Daoy (cell line): ENCODE measurements at regions not wholly inside any gene's neighbourhood (a gene's known extent, or its start where the extent isn't known, plus 50 kb on each side); places are given as distances from the start of the nearest gene placed in this dataset.

ENCODE experiments used
- DNase-seq: peaks from one replicate; pipeline ENCODE4 v3.0.0-alpha.2; 2015; ENCODE audit warnings: low read depth

DNA sequence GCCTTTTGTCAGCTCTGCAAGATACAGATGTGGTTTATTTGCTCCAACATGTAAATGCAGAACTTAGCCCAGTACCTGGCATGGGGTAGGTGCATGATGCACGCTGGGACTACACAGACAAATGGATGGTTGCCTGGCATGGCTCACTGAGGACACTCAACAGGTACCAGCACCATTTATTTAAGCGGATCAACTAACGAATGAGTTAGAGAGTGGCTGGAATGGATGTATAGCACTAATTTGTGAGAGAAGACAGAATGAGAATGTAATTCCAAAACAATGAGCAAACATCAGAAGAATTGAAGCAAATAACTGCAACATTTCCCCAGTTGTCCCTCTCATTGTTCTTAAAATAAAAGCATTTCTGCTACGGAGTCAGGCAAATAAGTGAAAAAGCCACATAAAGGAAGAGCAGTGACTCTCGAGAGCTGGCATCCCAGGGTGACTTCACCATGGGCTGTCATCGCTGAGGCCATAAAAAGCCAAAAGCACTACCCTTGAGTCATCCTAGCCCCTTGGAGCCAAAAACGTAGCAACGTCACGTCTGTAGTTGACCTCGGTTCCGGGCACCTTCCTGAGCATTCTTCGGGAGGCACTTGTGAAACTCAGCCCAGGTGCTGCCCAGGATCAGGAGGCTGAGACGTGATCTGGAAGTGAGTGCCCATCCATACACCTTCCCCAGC, 290.3 kb downstream of the NSG2 start:
- DNase-seq = peak; percentile 91

DNA sequence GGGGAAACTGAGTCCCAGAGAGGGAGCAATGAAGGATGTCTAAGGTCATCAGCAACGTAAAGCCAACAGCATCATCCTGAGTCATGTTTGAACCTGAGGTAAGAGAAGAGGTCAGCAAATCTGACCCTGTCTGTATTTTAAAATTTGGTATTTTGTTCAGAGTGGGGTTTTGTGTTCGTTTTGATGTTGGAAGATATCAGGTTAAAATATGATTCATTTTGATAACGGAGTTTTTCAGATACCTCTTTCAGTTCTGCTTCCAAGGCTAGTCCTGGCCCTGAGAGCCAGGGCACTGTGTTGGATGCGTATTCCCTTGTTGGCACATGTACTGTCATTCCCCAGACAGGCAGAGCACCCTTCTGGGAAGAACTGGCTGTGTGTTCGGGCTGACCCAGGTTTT, 291.0 kb downstream of the NSG2 start:
- DNase-seq = no peak

DNA sequence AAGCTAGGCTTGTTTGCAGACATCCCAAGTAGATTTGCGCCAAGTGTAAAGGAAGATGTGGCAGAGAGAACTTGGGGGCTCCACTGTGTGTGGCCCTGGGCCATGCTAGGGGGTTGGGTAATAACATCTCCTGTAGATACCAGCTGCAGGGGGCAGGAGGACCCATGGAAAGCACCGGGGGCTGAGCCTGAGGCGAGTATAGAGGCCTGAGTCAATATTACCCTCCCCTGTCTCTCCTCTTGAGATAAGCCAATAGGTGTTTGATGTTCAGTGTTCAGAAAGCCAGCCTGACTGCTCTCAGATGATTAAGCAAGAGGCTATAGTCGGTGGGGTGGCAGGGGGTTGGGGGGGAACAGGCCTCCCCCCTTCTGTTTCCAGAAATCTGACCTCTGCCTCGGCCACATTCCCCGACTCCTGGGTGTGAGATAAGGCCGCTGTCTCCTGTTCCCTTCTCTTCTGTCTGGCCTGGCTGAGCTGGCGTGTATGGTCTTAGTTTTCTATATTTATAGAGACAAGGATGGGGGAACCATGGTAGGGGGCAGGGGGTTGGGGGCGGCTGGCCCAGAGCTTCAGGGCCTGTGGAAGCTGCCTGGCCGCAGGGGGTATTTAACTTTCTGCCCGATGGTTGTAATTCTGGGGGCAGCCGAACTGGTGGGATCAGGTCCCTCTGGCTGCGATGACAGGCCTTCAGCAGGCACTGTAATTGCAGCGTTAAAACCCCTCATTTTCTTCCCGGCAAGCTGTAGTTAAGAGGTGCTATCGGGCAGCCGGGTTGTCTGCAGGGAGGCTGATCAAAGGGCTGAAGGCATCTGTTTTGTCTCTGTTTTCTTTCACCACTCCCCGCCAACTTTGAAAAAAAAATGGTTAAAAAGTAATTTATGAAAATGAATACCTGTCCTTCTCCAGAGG, 292.0 kb downstream of the NSG2 start:
- peak; percentile 64 for DNase-seq

DNA sequence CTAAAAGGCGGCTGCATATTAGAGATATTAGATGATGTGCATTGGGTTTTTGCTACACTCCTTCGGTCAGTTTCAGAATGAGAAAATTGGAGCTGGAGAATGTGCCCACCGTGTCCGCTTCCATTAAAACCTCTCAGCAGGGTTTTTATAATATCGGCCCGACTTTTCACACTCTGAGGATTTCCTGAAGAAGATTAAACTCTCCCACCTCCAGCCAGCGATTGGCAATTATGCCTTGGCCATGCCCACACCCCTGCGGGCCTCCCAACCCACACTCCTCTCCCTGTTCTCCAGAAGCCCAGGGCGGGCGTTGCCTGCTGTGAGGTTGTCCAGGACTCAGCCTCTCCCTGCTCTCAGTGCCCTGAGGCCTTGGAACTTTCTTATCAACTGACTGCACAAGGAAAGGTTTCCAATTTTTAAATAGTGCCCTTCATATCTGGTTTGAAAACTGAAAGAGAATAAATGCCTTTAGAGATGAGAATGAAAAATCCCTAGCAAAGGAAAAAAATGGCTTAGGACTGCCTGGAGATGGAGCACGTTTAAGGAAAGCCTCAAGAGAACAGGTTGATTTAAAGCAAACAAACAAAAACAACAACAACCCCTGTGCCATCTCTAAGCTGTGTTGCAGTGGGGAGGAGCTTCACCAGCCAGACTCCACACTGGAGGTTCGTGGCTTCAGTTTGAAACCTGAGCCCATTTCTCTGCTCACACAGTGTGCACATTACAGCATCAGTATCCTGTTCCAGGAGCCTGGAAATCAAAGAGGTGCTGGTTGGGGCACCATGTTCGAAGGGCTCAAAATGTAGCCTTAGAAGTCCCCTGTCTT, 292.9 kb downstream of the NSG2 start:
- DNase-seq = peak; percentile 84

DNA sequence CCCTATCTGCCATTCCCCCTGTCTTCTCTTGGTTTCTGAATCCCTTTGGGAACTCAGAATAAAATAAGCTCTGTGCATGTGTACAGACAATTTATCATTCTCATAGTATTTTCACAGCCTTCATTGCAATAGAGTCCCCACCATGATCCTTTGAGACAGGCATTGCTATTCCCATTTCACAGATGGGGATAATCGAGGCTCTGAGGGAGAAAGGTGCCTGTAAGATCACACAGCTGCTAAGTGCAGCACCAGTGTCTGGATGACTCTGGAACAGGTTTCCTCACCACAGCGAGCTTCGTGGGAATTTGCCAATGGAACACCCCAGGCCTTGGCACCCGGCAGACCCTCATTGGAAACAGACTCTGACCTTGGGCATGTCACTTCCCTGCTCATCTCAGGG, 293.6 kb downstream of the NSG2 start:
- DNase-seq = no peak

DNA sequence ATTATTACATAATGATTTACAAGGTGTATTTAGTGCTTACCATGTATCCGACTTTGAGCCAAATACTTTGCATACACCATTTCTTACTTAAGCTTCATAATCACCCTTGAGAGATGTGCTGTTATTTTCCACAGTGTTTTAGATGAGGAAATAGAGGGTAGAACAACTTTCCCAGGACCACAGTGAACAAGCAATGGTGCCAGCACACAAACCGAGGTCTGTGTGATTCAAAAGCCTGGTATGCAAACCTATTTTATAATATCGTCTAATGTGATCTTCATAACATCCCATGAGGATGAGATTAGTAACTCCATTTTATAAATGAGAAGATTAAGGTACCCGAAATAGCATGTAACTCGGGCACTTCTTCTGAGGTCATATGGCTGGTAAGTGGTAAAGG, 294.7 kb downstream of the NSG2 start:
- peak; percentile 41 for DNase-seq

DNA sequence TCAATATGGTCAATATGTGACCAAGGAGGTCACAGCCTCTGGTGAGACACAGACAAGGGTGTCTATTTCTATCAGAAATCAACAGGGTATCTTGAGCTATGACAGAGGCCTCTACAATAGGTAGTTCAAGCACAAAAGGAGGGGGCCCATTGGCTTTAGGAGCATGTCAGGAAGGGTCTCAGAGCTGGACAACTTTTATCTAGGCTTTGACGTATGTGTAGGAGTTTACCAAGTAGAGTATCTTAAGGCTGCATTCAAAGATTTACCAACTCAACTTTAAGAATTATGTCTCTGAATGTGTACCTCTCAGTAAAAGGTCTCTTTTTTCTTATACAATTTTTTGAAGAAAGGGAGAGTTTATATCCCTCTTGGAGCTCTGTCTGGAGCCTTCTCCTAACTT, 297.2 kb downstream of the NSG2 start:
- no peak for DNase-seq

DNA sequence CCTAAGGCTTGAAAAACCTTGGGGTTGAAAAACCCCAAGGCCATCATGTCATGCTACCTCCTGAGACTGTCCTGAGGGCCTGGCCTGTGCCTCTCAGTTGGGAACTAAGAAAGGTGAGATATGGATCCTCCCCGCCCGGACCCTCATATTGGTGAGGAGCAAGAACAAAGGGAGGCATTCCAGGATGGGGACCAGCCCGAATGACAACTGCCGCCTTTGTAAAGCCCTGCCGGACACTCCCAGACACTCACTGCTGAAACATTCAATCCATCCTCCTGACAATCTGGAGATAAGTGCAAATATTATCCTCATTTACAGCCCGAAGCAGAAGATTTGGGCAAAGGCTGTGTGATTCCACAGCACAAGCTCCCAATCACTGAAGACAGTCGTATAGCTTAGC, 298.3 kb downstream of the NSG2 start:
- no peak for DNase-seq

DNA sequence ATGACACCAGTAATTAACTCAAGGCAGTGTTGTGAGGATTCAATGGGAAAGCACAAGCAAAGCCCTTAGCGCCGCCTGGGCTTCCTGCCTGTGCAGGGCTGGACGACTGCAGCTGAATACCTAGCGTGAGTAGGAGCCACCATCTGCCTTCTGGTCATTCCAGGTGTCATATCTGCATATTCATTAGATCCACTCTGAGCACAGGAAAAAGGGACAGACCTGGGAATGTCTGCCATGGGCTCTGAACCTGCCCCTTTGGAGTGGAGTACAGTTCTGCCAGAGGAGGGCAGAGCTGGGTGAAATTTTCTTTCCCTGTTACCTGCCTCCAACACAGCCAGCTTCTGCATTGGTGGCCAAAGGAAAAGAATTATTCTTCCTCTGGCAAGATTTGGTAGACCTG, 298.8 kb downstream of the NSG2 start:
- no peak for DNase-seq

DNA sequence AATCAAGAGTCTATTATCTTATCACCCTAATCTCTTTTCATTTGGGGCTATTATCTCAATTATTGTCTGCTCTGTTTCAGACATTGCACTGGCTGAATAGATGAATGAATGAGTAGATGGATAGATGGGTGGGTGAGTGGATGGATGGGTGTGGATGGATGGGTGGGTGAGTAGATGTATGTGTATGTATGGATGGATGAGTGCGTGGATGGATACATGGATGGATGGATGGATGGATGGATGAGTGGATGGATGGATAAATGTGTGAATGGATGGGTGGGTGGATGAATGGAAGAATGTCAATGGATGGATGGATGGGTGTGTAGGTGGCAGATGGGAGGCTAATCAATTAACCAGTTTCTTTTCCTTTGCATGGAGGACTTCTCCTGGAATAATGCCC, 301.7 kb downstream of the NSG2 start:
- no peak for DNase-seq

DNA sequence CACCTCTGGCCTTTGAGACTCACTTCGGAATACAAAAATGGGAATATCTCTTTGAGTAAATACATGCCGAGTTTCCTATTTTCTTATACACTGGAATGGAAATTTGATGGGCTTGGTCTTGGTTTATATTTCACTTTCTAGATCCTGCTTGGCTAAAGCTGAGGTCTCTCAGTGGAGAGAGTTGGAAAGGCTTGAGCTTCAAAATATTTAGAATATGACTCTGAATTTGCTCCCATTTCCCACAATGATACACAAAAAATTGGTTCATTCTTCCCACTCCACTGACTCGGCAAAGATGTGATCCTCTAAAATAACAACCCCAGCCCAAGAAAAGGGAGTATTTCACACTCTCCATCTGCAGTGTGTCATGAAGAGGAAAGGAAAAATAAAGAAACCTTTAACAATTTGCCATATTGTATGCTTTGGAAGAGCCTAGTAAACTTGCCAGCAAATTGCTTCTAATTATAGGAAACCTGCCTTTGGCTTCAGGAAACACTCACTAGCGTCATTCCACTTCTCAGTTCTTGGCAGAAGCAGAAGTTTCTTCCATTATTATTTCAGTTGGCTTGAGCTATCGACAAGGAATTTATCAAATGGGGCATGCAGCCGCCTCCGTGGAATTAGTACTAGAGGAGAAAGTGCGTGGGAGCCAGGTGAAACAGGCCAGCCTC, 302.9 kb downstream of the NSG2 start:
- DNase-seq = no peak

DNA sequence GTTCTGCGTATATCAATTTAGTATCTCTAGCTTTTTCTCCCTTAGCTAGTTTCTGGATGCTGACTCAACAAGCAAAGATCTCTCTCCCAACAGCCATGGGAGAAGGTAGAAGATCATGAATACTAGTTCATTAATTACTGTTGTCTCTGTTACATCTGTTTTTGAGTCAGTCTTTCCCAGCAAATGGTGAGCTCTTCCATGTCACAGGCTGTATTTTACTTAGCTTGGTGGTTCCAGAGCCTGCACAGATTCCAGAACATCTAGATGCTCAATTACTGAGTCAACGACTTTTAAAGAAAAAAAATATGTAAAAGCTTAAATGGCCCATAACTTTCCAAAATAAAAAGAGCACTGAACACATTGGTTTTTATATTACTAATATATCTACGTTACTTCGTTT, 307.2 kb downstream of the NSG2 start:
- DNase-seq = no peak

DNA sequence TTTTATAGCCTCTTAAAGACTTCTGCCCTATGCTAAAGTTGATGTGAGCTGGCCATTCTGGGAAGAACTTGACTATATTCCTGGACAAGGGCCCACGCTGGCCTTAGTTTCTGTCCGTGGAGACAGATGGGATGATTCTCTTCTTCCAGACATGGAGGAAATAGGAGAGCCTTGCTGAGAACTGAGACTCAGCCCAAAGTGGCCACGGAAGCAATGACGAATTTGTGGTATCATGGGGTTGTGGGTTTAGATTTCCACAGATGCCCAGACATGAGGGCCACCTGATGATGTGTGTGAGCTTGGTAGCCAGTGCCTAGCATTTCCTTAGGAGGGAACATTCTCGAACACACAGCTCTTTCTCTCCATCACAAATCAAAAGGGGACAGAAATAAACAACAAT, 309.1 kb downstream of the NSG2 start:
- peak; percentile 72 for DNase-seq

DNA sequence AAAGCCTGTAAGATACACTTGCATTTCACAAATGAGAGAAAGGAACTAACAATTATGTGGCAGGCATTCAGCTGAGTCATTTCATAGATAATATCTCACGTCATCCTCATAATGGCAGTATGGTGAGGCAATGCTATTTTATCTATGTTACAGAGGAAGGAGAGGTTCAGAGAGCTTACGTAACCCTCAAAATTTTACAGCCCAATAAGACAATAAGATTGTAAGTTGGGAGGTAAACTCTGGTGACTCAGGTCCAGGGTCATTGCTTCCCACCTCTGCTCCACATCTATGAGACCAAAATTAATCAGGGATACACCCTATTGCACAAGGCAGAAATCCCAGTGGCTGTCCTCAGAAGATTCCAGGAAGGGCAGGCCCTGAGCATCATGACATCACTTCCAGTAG, 309.7 kb downstream of the NSG2 start:
- peak; percentile 90 for DNase-seq

DNA sequence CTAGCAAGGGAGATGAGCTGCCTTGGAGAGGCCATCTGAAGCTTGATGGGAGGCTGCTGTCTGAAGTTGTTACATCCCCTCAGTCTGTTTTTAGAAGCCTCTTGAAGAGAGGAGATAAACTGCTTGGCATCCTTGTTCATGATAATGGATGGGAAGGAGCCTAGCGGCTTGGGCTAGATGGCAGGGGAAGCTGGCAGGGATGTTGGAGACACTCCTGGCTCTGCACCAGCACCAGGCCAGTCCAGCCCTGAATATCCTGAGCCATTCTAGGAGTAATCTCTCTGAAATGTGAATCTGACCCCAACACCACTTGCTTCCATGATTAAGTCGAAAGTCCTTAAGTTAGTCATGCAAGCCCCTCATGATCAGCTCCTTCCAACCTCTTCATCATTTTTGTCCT, 310.5 kb downstream of the NSG2 start:
- DNase-seq = no peak

DNA sequence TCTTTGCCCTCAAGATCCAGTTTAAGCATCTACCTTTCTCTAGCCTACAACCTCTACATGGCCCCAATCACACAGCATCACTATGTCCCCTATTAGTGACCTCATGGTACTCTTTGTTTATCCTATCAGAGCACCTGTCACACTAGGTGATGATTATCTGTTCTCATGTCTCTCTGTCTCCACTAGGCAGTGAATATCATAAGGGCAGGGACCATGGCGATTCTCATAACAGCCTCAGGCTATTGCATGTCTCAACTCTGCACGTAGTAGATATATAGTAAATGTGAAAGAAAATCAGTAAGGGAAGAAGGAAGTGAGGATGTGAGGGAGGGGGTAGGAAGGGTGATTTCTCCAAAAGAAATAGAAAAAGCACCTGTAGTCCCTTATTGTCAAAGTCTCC, 311.0 kb downstream of the NSG2 start:
- no peak for DNase-seq

DNA sequence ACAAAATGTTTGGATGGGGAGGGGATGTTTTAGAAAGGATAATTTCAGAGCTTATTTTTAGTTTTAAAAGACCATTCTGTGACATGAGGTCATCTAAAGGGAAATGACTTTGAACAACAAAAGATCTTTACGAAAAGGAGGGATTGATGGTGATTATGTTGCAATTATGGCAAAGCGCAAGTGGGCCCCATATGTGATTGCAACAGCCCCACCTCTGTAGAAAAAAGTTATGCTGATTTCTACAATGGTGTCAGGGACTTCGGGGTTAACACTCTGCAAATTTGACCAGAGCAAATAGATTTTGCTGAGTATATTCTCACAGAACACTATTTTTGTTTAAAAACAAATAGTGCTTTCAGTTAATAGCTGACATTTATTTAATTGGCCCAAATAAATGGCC, 312.8 kb downstream of the NSG2 start:
- DNase-seq = no peak

DNA sequence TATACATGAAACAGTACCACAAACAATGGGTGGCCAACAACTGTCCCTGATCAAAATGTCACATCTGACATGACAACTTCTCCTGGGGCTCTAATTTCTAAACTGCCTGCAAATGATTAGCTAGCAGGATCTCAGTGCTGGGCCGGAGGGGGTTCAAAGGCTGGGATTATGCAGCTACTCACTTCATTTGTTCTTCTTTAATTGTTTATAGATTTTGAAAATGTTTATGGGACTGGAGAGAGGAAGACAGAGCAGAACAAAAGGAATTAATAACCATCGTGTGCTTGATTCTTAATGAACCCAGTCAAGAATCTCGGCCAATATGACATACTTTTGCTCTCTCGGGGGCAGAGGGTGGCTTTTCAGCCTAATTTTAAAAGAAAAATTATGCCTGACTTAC, 313.6 kb downstream of the NSG2 start:
- no peak for DNase-seq

DNA sequence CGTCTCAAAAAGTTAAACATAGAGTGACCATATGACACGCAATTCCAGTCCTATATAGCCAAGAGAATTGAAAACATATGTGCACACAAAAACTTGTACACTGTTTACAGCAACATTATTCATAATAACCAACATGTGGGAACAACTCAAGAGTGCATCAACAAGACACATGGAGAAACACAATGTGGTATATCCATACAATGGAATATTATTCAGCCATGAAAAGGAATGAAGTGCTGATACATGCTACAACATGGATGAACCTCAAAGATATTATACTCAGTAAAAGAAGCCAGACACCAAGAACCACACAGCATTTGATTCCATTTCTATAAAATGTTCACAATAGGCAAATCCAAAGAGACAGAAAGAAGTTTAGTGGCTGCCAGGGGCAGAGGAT, 317.0 kb downstream of the NSG2 start:
- no peak for DNase-seq

DNA sequence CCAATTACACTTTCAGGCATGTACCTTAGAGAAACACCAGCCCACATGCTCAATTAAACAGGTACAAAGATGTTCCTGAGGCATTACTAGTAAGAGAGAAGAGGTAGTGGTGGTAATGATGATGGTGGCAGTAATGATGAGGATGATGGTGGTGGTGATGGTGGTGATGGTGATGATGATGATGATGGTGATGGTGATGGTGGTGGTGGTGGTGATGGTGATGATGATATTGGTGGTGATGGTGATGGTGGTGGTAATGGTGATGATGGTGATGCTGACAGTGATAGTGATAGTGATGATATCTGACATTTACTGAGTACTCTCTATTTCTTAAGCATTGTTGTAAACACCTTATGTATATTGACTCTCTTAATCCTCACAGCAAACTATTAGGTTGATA, 318.4 kb downstream of the NSG2 start:
- no peak for DNase-seq

DNA sequence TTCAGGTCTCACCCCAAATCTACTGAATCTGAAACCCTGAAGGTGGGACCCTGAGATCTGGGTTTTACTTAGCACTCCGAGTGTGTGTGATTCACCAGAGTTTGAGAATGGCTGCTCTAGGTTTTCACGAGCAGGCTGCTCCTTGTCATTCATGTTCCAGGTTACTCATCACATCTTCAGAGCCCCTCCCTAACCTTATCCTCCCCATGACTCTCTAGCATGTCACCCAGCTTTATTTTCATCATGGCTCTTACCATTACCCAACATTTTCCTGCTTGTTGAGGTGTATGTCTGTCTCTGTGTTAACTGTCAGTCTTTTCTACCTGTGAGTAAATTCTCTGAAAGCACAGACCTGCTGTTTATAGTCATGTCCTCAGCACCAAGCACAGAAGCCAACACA, 319.2 kb downstream of the NSG2 start:
- DNase-seq = no peak

DNA sequence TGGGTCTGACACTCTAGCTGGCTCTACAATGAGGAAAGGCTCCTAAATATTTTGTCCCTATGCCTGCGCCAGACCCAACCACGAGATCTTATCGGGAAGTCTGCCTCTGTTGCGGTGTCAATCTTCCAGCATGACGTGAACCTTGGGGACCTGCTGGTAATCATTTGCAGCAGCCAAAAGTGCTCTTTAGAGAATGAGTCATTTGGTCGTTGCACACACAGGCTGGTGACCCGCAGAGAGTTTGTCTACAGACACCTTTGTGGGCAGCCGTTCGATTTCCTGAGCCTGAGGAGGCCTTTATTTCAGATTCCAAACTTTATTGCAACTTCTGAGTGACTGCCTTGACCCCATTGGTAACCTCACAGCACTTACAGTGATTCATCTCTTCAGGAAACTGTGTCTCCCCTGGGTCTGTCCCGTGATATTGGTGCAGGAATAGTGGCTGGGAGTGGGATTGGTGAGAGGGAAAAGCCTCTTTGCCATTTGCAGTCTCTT, 326.1 kb downstream of the NSG2 start:
- DNase-seq = peak; percentile 94
